ENCODE measurements at regions not wholly inside any gene's neighbourhood (a gene's known extent, or its start where the extent isn't known, plus 50 kb on each side); places are given as distances from the start of the nearest gene placed in this dataset.

DNA sequence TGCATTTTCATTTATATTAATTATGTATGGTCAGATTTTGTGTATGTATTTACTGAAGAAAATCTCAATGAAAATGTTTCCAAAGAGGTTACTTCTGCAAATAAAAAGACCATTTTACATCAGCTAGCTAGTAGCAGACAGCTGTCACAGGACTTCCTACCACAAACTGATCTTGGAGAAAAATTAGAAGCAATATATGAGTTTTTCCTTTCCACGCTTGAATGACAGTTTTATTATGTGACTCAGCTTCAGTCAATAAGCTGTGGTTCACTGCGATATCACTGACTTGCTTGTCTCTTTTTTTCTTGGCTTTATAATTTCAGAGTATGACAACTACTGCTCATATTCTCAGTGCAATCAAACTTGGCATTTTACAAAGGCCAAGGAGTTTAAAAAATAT lies 787.4 kb upstream of the GALNTL6 start:
- in situ Hi-C loops (cut with MboI), result no loop called here
- intact Hi-C loops (cut with micrococcal nuclease), result no loop called here
- H3K9me1 ChIP-seq (ENCODE audit: control insufficient read depth, insufficient read depth, low read length), result no peaks in the 10 kb centered on the region
- H3K9me3 ChIP-seq (replicated peaks; ENCODE audit: control insufficient read depth, insufficient read depth, low read depth, low read length), result no peaks in the 10 kb centered on the region
- no TSS peak for BruUV-seq (replicated peaks)
- no peak for TF ChIP-seq ZNF436 (CRISPR knock-in tag; IDR thresholded peaks at IDR 0.05)
- no peak for TF ChIP-seq RBM22 (IDR thresholded peaks at IDR 0.05; ENCODE audit: low read depth, low read length, poor library complexity, severe bottlenecking)
- TF ChIP-seq SMAD1 (IDR thresholded peaks at IDR 0.05; ENCODE audit: low read depth, low read length, partially characterized antibody), result no peak
- TF ChIP-seq CXXC5 (CRISPR knock-in tag; IDR thresholded peaks at IDR 0.05), result no peak
- TF ChIP-seq PHTF2 (CRISPR knock-in tag; IDR thresholded peaks at IDR 0.05), result no peak
- TF ChIP-seq, protein P1, sequence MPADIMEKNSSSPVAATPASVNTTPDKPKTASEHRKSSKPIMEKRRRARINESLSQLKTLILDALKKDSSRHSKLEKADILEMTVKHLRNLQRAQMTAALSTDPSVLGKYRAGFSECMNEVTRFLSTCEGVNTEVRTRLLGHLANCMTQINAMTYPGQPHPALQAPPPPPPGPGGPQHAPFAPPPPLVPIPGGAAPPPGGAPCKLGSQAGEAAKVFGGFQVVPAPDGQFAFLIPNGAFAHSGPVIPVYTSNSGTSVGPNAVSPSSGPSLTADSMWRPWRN (IDR thresholded peaks at IDR 0.05; ENCODE audit: low read depth), result no peak
- H2AFZ ChIP-seq (ENCODE audit: low read depth, low read length), result no peak overlapping the region
- no peak overlapping the region for H3K4me2 ChIP-seq (ENCODE audit: insufficient read depth, low read length)
- 0% methylated on average over 2 of the region's 2 CpGs for WGBS (ENCODE audit: insufficient coverage, low coverage, missing lambda C conversion rate)
- no peak overlapping the region for H3K27ac ChIP-seq (ENCODE audit: extremely low read depth, low read depth, low read length)
- no peaks in the 10 kb centered on the region for H4K20me1 ChIP-seq (replicated peaks; ENCODE audit: control insufficient read depth, insufficient read depth, low read length)
- H3K79me2 ChIP-seq (ENCODE audit: control insufficient read depth, insufficient read depth, low read length), result no peaks in the 10 kb centered on the region
- ATAC-seq, result no peak
- H3K36me3 ChIP-seq (ENCODE audit: control insufficient read depth, insufficient read depth, low read length), result no peaks in the 10 kb centered on the region
- ChIA-PET POLR2A (no interaction called here), CTCF (ENCODE audit: low intra/inter-chr PET ratio) (no interaction called here)
- H3K27me3 ChIP-seq (ENCODE audit: control insufficient read depth in 2 of 2, insufficient read depth in 2 of 2, low read length in 2 of 2), result no peaks in the 10 kb centered on the region
- no peak overlapping the region for H3K9ac ChIP-seq (ENCODE audit: insufficient read depth in 1 of 2, low read depth in 2 of 2, low read length in 2 of 2)
- FAIRE-seq, result no peak
- no peak overlapping the region for H3K4me3 ChIP-seq
- peak in 1 of 4 experiments; percentile 2 for DNase-seq (ENCODE audit: extremely low read depth in 1 of 4, low spot score in 3 of 4)
- H3K4me1 ChIP-seq (replicated peaks in 1 of 2; ENCODE audit: control insufficient read depth in 2 of 2, insufficient read depth in 2 of 2, low read length in 2 of 2), result no peaks in the 10 kb centered on the region

DNA sequence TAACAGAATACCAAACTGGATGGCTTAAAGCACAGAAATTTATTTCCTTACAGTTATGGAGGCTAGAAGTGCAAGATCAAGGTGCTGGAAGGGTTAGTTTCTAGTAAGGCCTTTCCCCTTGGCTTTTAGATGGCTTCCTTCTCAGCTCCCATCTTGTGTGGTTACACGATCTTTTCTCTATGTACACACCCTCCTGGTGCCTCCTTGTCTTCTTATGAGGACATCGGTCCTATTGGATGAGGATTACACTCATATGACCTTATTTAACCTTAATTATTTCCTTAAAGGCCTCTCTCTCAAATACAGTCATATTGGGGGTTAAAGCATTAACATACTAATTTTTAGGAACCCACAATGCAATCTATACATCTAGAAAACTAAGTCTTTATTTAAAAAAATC lies 787.9 kb upstream of the GALNTL6 start:
- Histone ChIP-seq H3K27me3 (ENCODE audit: control insufficient read depth in 2 of 2, insufficient read depth in 2 of 2, low read length in 2 of 2) (no peaks in the 10 kb centered on the region), H3K79me2 (ENCODE audit: control insufficient read depth, insufficient read depth, low read length) (no peaks in the 10 kb centered on the region), H3K4me1 (replicated peaks in 1 of 2; ENCODE audit: control insufficient read depth in 2 of 2, insufficient read depth in 2 of 2, low read length in 2 of 2) (no peaks in the 10 kb centered on the region), H3K36me3 (ENCODE audit: control insufficient read depth, insufficient read depth, low read length) (no peaks in the 10 kb centered on the region), H3K4me2 (ENCODE audit: insufficient read depth, low read length) (no peak overlapping the region), H3K9me1 (ENCODE audit: control insufficient read depth, insufficient read depth, low read length) (no peaks in the 10 kb centered on the region), H3K9me3 (replicated peaks; ENCODE audit: control insufficient read depth, insufficient read depth, low read depth, low read length) (no peaks in the 10 kb centered on the region), H3K9ac (ENCODE audit: insufficient read depth in 1 of 2, low read depth in 2 of 2, low read length in 2 of 2) (no peak overlapping the region), H3K4me3 (no peak overlapping the region), H3K27ac (ENCODE audit: extremely low read depth, low read depth, low read length) (no peak overlapping the region), H4K20me1 (replicated peaks; ENCODE audit: control insufficient read depth, insufficient read depth, low read length) (no peaks in the 10 kb centered on the region), H2AFZ (ENCODE audit: low read depth, low read length) (no peak overlapping the region)
- ATAC-seq (no peak), DNase-seq (ENCODE audit: extremely low read depth in 1 of 4, low spot score in 3 of 4) (no peak), FAIRE-seq (no peak)
- ChIA-PET CTCF (ENCODE audit: low intra/inter-chr PET ratio) (no interaction called here), POLR2A (no interaction called here)
- no TSS peak for BruUV-seq (replicated peaks)
- TF ChIP-seq HMGN3 (IDR thresholded peaks at IDR 0.05; ENCODE audit: borderline replicate concordance, extremely low read depth, insufficient read length, low read depth, low read length) (no peak), NRF1 (conservative IDR thresholded peaks at IDR 0.05 in 1 of 2, IDR thresholded peaks at IDR 0.05 in 1 of 2) (no peak), ZNF175 (CRISPR knock-in tag; IDR thresholded peaks at IDR 0.05; ENCODE audit: low read depth) (no peak), ZBTB5 (IDR thresholded peaks at IDR 0.05) (no peak), ZNF79 (CRISPR knock-in tag; IDR thresholded peaks at IDR 0.05; ENCODE audit: low read depth) (no peak), MEF2A (IDR thresholded peaks at IDR 0.05; ENCODE audit: control insufficient read depth, low read depth, low read length) (no peak), RBM17 (IDR thresholded peaks at IDR 0.05; ENCODE audit: borderline replicate concordance, low read depth, low read length) (no peak), ZNF695 (CRISPR knock-in tag; IDR thresholded peaks at IDR 0.05) (no peak), SMARCA5 (IDR thresholded peaks at IDR 0.05) (no peak)
- WGBS (ENCODE audit: insufficient coverage, low coverage, missing lambda C conversion rate), result 0% methylated on average over 2 of the region's 2 CpGs
- intact Hi-C loops (cut with micrococcal nuclease), result no loop called here
- in situ Hi-C loops (cut with MboI), result no loop called here

Data from K562 (cell line).